SU-DHL-6 (cell line): ENCODE measurements at regions not wholly inside any gene's neighbourhood (a gene's known extent, or its start where the extent isn't known, plus 50 kb on each side); places are given as distances from the start of the nearest gene placed in this dataset.

Experiments
- H2AFZ ChIP-seq: fragments of 200-600 bp; sonication (generic); 2 replicates; pipeline ENCODE4 v1.6.1; 2014; ENCODE audit warnings: low read depth, mild to moderate bottlenecking, moderate library complexity, mixed read lengths, antibody characterized with exemption, low read length; ENCODE audit not compliant: severe bottlenecking
- H3F3A ChIP-seq: fragments of 200-600 bp; shearing (Covaris generic); 2 replicates; pipeline ENCODE4 v1.6.0; 2016; ENCODE audit warnings: antibody characterized with exemption, mild to moderate bottlenecking; ENCODE audit not compliant: insufficient read depth
- H3K27ac ChIP-seq: fragments of 200-600 bp; sonication (generic); 2 replicates; pipeline ENCODE4 v1.5.1; 2016; ENCODE audit warnings: low read depth, mild to moderate bottlenecking, low read length, moderate library complexity, mixed read lengths
- H3K27me3 ChIP-seq: fragments of 200-600 bp; sonication (generic), shearing (Covaris generic); 2 replicates; pipeline ENCODE4 v1.6.0; 2014; ENCODE audit warnings: mild to moderate bottlenecking, low read length
- H3K36me3 ChIP-seq: fragments of 200-600 bp; sonication (generic); 2 replicates; pipeline ENCODE4 v1.6.1; 2014; ENCODE audit warnings: mild to moderate bottlenecking, low read length, mixed read lengths
- H3K4me2 ChIP-seq: fragments of 300-600, 200-600 bp; shearing (Covaris generic), sonication (generic); 2 replicates; pipeline ENCODE4 v1.6.0; 2014; ENCODE audit warnings: low read length, low read depth, mild to moderate bottlenecking; ENCODE audit not compliant: poor library complexity, severe bottlenecking
- H3K4me3 ChIP-seq: fragments of 200-600 bp; sonication (generic); 2 replicates; pipeline ENCODE4 v1.5.1; 2014; ENCODE audit warnings: antibody characterized with exemption, low read length, mild to moderate bottlenecking, mixed read lengths; ENCODE audit not compliant: insufficient read depth, poor library complexity, severe bottlenecking
- H3K79me2 ChIP-seq: fragments of 200-600 bp; sonication (generic); 2 replicates; pipeline ENCODE4 v1.6.1; 2014; ENCODE audit warnings: mild to moderate bottlenecking, low read length, moderate library complexity; ENCODE audit not compliant: insufficient read depth
- H3K9ac ChIP-seq: fragments of 200-600 bp; sonication (generic); 2 replicates; pipeline ENCODE4 v1.7.0; 2014; ENCODE audit warnings: mild to moderate bottlenecking, low read length
- H3K9me2 ChIP-seq: fragments of 200-600 bp; sonication (generic); replicated peaks from 2 replicates; pipeline ENCODE4 v1.6.1; 2014; ENCODE audit warnings: low read length; ENCODE audit not compliant: insufficient read depth
- H3K9me3 ChIP-seq: fragments of 200-600 bp; sonication (generic); 2 replicates; pipeline ENCODE4 v1.6.1; 2014; ENCODE audit warnings: low read length, mixed read lengths; ENCODE audit not compliant: insufficient read depth
- H4K20me1 ChIP-seq: fragments of 200-600 bp; sonication (generic); 2 replicates; pipeline ENCODE4 v1.6.1; 2014; ENCODE audit warnings: low read depth, mild to moderate bottlenecking, antibody characterized with exemption, low read length, moderate library complexity, mixed read lengths
- EZH2phosphoT487 ChIP-seq: fragments of 200-600 bp; sonication (generic), shearing (Covaris generic); conservative IDR thresholded peaks from 2 replicates; pipeline ENCODE4 v1.6.1; 2018; ENCODE audit warnings: mild to moderate bottlenecking, antibody characterized with exemption, low read length, moderate library complexity, mixed read lengths
- TF ChIP-seq, protein P1 (sequence below): fragments of 200-600 bp; sonication (generic); IDR thresholded peaks from one replicate; pipeline ENCODE4 v1.5.1; 2017; ENCODE audit warnings: antibody characterized with exemption, mild to moderate bottlenecking, low read length, moderate library complexity; ENCODE audit not compliant: insufficient read depth, poor library complexity, severe bottlenecking

DNA sequence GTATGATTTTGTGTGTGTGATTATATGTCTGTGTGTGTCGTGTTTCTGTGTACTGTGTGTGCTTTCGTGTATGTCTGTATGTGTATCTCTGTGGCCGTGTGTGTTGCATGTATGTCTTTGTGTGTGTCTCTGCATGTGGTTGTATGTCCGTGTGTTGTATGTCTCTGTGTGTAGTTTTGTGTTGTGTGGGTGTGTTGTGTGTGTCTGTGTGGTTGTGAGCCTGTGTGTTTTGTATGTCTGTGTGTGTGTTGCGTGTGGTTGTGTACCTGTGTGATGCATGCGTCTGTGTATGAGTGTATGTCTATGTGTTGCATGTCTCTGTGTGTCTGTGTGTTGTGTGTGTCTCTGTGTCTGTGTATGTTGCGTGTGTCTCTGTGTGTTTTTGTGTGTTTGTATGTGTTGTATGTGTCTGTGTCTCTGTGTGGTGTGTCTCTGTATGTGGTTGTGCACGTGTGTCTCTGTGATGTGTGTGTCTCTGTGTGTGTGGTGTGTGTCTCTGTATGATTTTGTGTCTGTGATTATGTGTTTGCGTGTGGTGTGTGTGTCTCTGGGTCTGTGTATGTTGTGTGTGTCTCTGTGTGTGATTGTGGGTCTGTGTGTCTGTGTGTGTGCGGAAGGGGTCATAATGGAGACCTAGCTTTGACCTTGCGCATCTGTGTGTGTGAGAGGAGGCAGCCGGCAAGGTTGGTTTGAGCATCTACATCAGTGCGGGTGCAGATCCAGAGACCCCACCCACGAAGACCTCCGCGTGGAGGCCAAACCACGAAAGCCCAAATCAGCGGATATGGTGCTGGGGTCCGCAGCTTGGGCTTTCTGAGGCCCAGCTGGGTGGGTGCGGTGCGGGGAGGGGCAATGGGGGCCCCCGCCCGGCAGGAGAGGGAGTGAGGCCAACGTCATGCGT, 212.6 kb upstream of the GSE1 start:
- no peak overlapping the region for H3K4me3 ChIP-seq
- no peaks in the 10 kb centered on the region for H4K20me1 ChIP-seq
- no peak overlapping the region for H3K27ac ChIP-seq
- H3K9ac ChIP-seq = no peak overlapping the region
- H3F3A ChIP-seq = no peaks in the 10 kb centered on the region
- no peaks in the 10 kb centered on the region for H3K79me2 ChIP-seq
- no peak for TF ChIP-seq EZH2phosphoT487
- TF ChIP-seq, protein P1, sequence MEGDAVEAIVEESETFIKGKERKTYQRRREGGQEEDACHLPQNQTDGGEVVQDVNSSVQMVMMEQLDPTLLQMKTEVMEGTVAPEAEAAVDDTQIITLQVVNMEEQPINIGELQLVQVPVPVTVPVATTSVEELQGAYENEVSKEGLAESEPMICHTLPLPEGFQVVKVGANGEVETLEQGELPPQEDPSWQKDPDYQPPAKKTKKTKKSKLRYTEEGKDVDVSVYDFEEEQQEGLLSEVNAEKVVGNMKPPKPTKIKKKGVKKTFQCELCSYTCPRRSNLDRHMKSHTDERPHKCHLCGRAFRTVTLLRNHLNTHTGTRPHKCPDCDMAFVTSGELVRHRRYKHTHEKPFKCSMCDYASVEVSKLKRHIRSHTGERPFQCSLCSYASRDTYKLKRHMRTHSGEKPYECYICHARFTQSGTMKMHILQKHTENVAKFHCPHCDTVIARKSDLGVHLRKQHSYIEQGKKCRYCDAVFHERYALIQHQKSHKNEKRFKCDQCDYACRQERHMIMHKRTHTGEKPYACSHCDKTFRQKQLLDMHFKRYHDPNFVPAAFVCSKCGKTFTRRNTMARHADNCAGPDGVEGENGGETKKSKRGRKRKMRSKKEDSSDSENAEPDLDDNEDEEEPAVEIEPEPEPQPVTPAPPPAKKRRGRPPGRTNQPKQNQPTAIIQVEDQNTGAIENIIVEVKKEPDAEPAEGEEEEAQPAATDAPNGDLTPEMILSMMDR = no peak
- no peaks in the 10 kb centered on the region for H3K9me3 ChIP-seq
- no peaks in the 10 kb centered on the region for H3K27me3 ChIP-seq
- no peaks in the 10 kb centered on the region for H3K36me3 ChIP-seq
- no peaks in the 10 kb centered on the region for H3K9me2 ChIP-seq
- no peak overlapping the region for H2AFZ ChIP-seq
- H3K4me2 ChIP-seq = no peak overlapping the region

GRCh38 chr16:85401370-85401916, 211.7 kb upstream of the GSE1 start:
- H3K4me3 ChIP-seq = no peak overlapping the region
- TF ChIP-seq, protein P1 = no peak
- TF ChIP-seq EZH2phosphoT487 = no peak
- no peaks in the 10 kb centered on the region for H3K36me3 ChIP-seq
- no peak overlapping the region for H2AFZ ChIP-seq
- H3K9ac ChIP-seq = no peak overlapping the region
- H4K20me1 ChIP-seq = no peaks in the 10 kb centered on the region
- H3K9me2 ChIP-seq = no peaks in the 10 kb centered on the region
- H3K79me2 ChIP-seq = no peaks in the 10 kb centered on the region
- no peaks in the 10 kb centered on the region for H3K27me3 ChIP-seq
- no peaks in the 10 kb centered on the region for H3F3A ChIP-seq
- H3K27ac ChIP-seq = no peak overlapping the region
- no peaks in the 10 kb centered on the region for H3K9me3 ChIP-seq
- H3K4me2 ChIP-seq = no peak overlapping the region

DNA sequence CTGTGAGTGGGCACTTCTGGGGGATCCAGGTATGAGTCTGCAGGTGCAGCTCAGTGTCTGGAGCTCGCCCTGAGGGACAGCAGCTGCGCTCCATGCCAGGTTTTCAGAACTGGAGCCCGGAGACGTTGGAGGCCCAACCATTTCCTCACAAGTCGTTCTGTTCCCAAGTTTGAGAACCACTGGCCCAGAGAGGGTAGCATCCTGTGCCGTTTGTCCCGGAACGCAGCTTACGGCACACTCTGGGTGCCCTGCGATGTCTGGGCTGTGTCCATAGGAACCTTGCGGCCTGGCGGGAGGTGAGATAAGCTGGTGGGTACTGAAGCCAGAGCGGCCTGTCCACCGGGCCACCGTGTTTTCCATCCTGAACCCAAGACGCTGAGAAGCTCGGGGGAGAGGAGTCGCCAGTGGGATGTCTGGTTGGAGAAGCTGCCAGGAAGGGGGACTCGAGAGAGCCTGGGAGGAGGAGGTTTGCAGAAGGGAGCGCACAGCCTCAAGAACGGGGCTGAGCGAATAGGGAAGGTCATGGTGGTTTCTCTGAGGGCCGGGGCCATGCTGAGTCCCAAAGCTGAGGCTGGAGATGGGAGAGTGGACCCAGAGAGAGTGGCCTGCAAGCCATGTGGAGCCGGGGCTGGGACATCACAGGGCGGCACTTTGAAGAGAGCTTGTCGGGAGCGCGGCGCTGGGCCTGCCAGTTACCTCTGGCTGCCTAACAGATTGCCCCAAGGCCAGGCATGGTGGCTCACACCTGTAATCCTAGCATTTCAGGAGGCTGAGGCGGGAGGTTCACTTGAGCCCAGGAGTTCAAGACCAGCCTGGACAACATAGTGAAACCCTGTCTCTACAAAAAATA, 211.0 kb upstream of the GSE1 start:
- TF ChIP-seq, protein P1 = no peak
- no peak for TF ChIP-seq EZH2phosphoT487
- no peak overlapping the region for H3K4me3 ChIP-seq
- H3K9ac ChIP-seq = no peak overlapping the region
- H3K36me3 ChIP-seq = no peaks in the 10 kb centered on the region
- no peaks in the 10 kb centered on the region for H3K27me3 ChIP-seq
- no peaks in the 10 kb centered on the region for H3K79me2 ChIP-seq
- no peak overlapping the region for H2AFZ ChIP-seq
- H3K9me2 ChIP-seq = no peaks in the 10 kb centered on the region
- no peak overlapping the region for H3K4me2 ChIP-seq
- no peaks in the 10 kb centered on the region for H3K9me3 ChIP-seq
- no peaks in the 10 kb centered on the region for H3F3A ChIP-seq
- H4K20me1 ChIP-seq = no peaks in the 10 kb centered on the region
- H3K27ac ChIP-seq = no peak overlapping the region
